ENCODE measurements at regions not wholly inside any gene's neighbourhood (a gene's known extent, or its start where the extent isn't known, plus 50 kb on each side); places are given as distances from the start of the nearest gene placed in this dataset.

GRCh38 chr18:78309307-78309706 is 670.3 kb upstream of the SALL3 start:
- no peaks in the 10 kb centered on the region for H3K36me3 ChIP-seq (ENCODE audit: control insufficient read depth, insufficient read depth, low read length)
- H3K9me3 ChIP-seq (ENCODE audit: control insufficient read depth, low read length), result no peaks in the 10 kb centered on the region
- H3K27me3 ChIP-seq (replicated peaks; ENCODE audit: control insufficient read depth, insufficient read depth, low read length, poor library complexity, severe bottlenecking), result no peaks in the 10 kb centered on the region
- H3K27ac ChIP-seq (ENCODE audit: insufficient read depth, low read length, poor library complexity, severe bottlenecking), result no peak overlapping the region
- H3K4me3 ChIP-seq (ENCODE audit: insufficient read depth, low read depth, low read length, poor library complexity, severe bottlenecking), result no peak overlapping the region
- no peaks in the 10 kb centered on the region for H3K4me1 ChIP-seq (ENCODE audit: control insufficient read depth, insufficient read depth, low read length, poor library complexity, severe bottlenecking)
- no peak for DNase-seq

GRCh38 chr18:78309924-78310323 is 669.7 kb upstream of the SALL3 start:
- H3K4me3 ChIP-seq (ENCODE audit: insufficient read depth, low read depth, low read length, poor library complexity, severe bottlenecking), result no peak overlapping the region

GRCh38 chr18:78319264-78319663 is 660.4 kb upstream of the SALL3 start:
- Histone ChIP-seq H3K27ac (ENCODE audit: insufficient read depth, low read length, poor library complexity, severe bottlenecking) (no peak overlapping the region), H3K36me3 (ENCODE audit: control insufficient read depth, insufficient read depth, low read length) (no peaks in the 10 kb centered on the region), H3K4me1 (ENCODE audit: control insufficient read depth, insufficient read depth, low read length, poor library complexity, severe bottlenecking) (no peaks in the 10 kb centered on the region), H3K4me3 (ENCODE audit: insufficient read depth, low read depth, low read length, poor library complexity, severe bottlenecking) (no peak overlapping the region), H3K9me3 (ENCODE audit: control insufficient read depth, low read length) (no peaks in the 10 kb centered on the region), H3K27me3 (replicated peaks; ENCODE audit: control insufficient read depth, insufficient read depth, low read length, poor library complexity, severe bottlenecking) (no peaks in the 10 kb centered on the region)
- DNase-seq, result no peak

More at GRCh38 chr18:78309924-78310323, 669.7 kb upstream of the SALL3 start:
- Histone ChIP-seq H3K27ac (ENCODE audit: insufficient read depth, low read length, poor library complexity, severe bottlenecking) (no peak overlapping the region), H3K4me1 (ENCODE audit: control insufficient read depth, insufficient read depth, low read length, poor library complexity, severe bottlenecking) (no peaks in the 10 kb centered on the region), H3K36me3 (ENCODE audit: control insufficient read depth, insufficient read depth, low read length) (no peaks in the 10 kb centered on the region), H3K27me3 (replicated peaks; ENCODE audit: control insufficient read depth, insufficient read depth, low read length, poor library complexity, severe bottlenecking) (no peaks in the 10 kb centered on the region), H3K9me3 (ENCODE audit: control insufficient read depth, low read length) (no peaks in the 10 kb centered on the region)
- no peak for DNase-seq

- no peaks in the 10 kb centered on the region for H3K9me3 ChIP-seq (ENCODE audit: control insufficient read depth, low read length)
- H3K27ac ChIP-seq (ENCODE audit: insufficient read depth, low read length, poor library complexity, severe bottlenecking), result no peak overlapping the region
- no peak for DNase-seq
- no peaks in the 10 kb centered on the region for H3K4me1 ChIP-seq (ENCODE audit: control insufficient read depth, insufficient read depth, low read length, poor library complexity, severe bottlenecking)
- no peaks in the 10 kb centered on the region for H3K36me3 ChIP-seq (ENCODE audit: control insufficient read depth, insufficient read depth, low read length)
- H3K27me3 ChIP-seq (replicated peaks; ENCODE audit: control insufficient read depth, insufficient read depth, low read length, poor library complexity, severe bottlenecking), result no peaks in the 10 kb centered on the region
- H3K4me3 ChIP-seq (ENCODE audit: insufficient read depth, low read depth, low read length, poor library complexity, severe bottlenecking), result no peak overlapping the region
These were observed 659.7 kb upstream of the SALL3 start for GRCh38 chr18:78319961-78320360.

- H3K27ac ChIP-seq (ENCODE audit: insufficient read depth, low read length, poor library complexity, severe bottlenecking), result no peak overlapping the region
- H3K36me3 ChIP-seq (ENCODE audit: control insufficient read depth, insufficient read depth, low read length), result no peaks in the 10 kb centered on the region
- no peaks in the 10 kb centered on the region for H3K9me3 ChIP-seq (ENCODE audit: control insufficient read depth, low read length)
- no peaks in the 10 kb centered on the region for H3K4me1 ChIP-seq (ENCODE audit: control insufficient read depth, insufficient read depth, low read length, poor library complexity, severe bottlenecking)
- DNase-seq, result no peak
- H3K27me3 ChIP-seq (replicated peaks; ENCODE audit: control insufficient read depth, insufficient read depth, low read length, poor library complexity, severe bottlenecking), result no peaks in the 10 kb centered on the region
- H3K4me3 ChIP-seq (ENCODE audit: insufficient read depth, low read depth, low read length, poor library complexity, severe bottlenecking), result no peak overlapping the region
These were observed 658.2 kb upstream of the SALL3 start for GRCh38 chr18:78321402-78321801.

- no peaks in the 10 kb centered on the region for H3K27me3 ChIP-seq (replicated peaks; ENCODE audit: control insufficient read depth, insufficient read depth, low read length, poor library complexity, severe bottlenecking)
- no peaks in the 10 kb centered on the region for H3K9me3 ChIP-seq (ENCODE audit: control insufficient read depth, low read length)
These were observed 656.0 kb upstream of the SALL3 start for GRCh38 chr18:78323453-78324197.

GRCh38 chr18:78327643-78328042 is 652.0 kb upstream of the SALL3 start:
- H3K36me3 ChIP-seq (ENCODE audit: control insufficient read depth, insufficient read depth, low read length), result no peaks in the 10 kb centered on the region
- H3K4me3 ChIP-seq (ENCODE audit: insufficient read depth, low read depth, low read length, poor library complexity, severe bottlenecking), result no peak overlapping the region
- DNase-seq, result no peak
- no peaks in the 10 kb centered on the region for H3K4me1 ChIP-seq (ENCODE audit: control insufficient read depth, insufficient read depth, low read length, poor library complexity, severe bottlenecking)
- no peaks in the 10 kb centered on the region for H3K9me3 ChIP-seq (ENCODE audit: control insufficient read depth, low read length)
- no peak overlapping the region for H3K27ac ChIP-seq (ENCODE audit: insufficient read depth, low read length, poor library complexity, severe bottlenecking)
- H3K27me3 ChIP-seq (replicated peaks; ENCODE audit: control insufficient read depth, insufficient read depth, low read length, poor library complexity, severe bottlenecking), result no peaks in the 10 kb centered on the region

More at GRCh38 chr18:78323453-78324197, 656.0 kb upstream of the SALL3 start:
- DNase-seq, result no peak
- H3K36me3 ChIP-seq (ENCODE audit: control insufficient read depth, insufficient read depth, low read length), result no peaks in the 10 kb centered on the region
- no peak overlapping the region for H3K27ac ChIP-seq (ENCODE audit: insufficient read depth, low read length, poor library complexity, severe bottlenecking)
- H3K4me3 ChIP-seq (ENCODE audit: insufficient read depth, low read depth, low read length, poor library complexity, severe bottlenecking), result no peak overlapping the region
- no peaks in the 10 kb centered on the region for H3K4me1 ChIP-seq (ENCODE audit: control insufficient read depth, insufficient read depth, low read length, poor library complexity, severe bottlenecking)

GRCh38 chr18:78330766-78331165 is 648.9 kb upstream of the SALL3 start:
- DNase-seq, result no peak

GRCh38 chr18:78352910-78353309 is 626.7 kb upstream of the SALL3 start:
- H3K4me1 ChIP-seq (ENCODE audit: control insufficient read depth, insufficient read depth, low read length, poor library complexity, severe bottlenecking), result no peaks in the 10 kb centered on the region
- no peak overlapping the region for H3K27ac ChIP-seq (ENCODE audit: insufficient read depth, low read length, poor library complexity, severe bottlenecking)
- no peak for DNase-seq

More at GRCh38 chr18:78330766-78331165, 648.9 kb upstream of the SALL3 start:
- Histone ChIP-seq H3K27ac (ENCODE audit: insufficient read depth, low read length, poor library complexity, severe bottlenecking) (no peak overlapping the region), H3K36me3 (ENCODE audit: control insufficient read depth, insufficient read depth, low read length) (no peaks in the 10 kb centered on the region), H3K9me3 (ENCODE audit: control insufficient read depth, low read length) (no peaks in the 10 kb centered on the region), H3K4me1 (ENCODE audit: control insufficient read depth, insufficient read depth, low read length, poor library complexity, severe bottlenecking) (no peaks in the 10 kb centered on the region), H3K27me3 (replicated peaks; ENCODE audit: control insufficient read depth, insufficient read depth, low read length, poor library complexity, severe bottlenecking) (no peaks in the 10 kb centered on the region), H3K4me3 (ENCODE audit: insufficient read depth, low read depth, low read length, poor library complexity, severe bottlenecking) (no peak overlapping the region)

GRCh38 chr18:78362198-78362597 is 617.4 kb upstream of the SALL3 start:
- no peak for DNase-seq
- Histone ChIP-seq H3K4me1 (ENCODE audit: control insufficient read depth, insufficient read depth, low read length, poor library complexity, severe bottlenecking) (no peaks in the 10 kb centered on the region), H3K4me3 (ENCODE audit: insufficient read depth, low read depth, low read length, poor library complexity, severe bottlenecking) (no peak overlapping the region), H3K27ac (ENCODE audit: insufficient read depth, low read length, poor library complexity, severe bottlenecking) (no peak overlapping the region), H3K36me3 (ENCODE audit: control insufficient read depth, insufficient read depth, low read length) (no peaks in the 10 kb centered on the region), H3K9me3 (ENCODE audit: control insufficient read depth, low read length) (no peaks in the 10 kb centered on the region), H3K27me3 (replicated peaks; ENCODE audit: control insufficient read depth, insufficient read depth, low read length, poor library complexity, severe bottlenecking) (no peaks in the 10 kb centered on the region)

More at GRCh38 chr18:78352910-78353309, 626.7 kb upstream of the SALL3 start:
- Histone ChIP-seq H3K4me3 (ENCODE audit: insufficient read depth, low read depth, low read length, poor library complexity, severe bottlenecking) (no peak overlapping the region), H3K27me3 (replicated peaks; ENCODE audit: control insufficient read depth, insufficient read depth, low read length, poor library complexity, severe bottlenecking) (no peaks in the 10 kb centered on the region), H3K9me3 (ENCODE audit: control insufficient read depth, low read length) (no peaks in the 10 kb centered on the region), H3K36me3 (ENCODE audit: control insufficient read depth, insufficient read depth, low read length) (no peaks in the 10 kb centered on the region)

Measured in effector memory CD4-positive, alpha-beta T cell (primary cell).